Embryonic facial prominence (tissue), 1 donor: ENCODE measurements at regions not wholly inside any gene's neighbourhood (a gene's known extent, or its start where the extent isn't known, plus 50 kb on each side); places are given as distances from the start of the nearest gene placed in this dataset.

Source experiments
- DNase-seq: peaks from one replicate; pipeline ENCODE4 v3.0.0-alpha.2; 2016; ENCODE audit errors: extremely low spot score

DNA sequence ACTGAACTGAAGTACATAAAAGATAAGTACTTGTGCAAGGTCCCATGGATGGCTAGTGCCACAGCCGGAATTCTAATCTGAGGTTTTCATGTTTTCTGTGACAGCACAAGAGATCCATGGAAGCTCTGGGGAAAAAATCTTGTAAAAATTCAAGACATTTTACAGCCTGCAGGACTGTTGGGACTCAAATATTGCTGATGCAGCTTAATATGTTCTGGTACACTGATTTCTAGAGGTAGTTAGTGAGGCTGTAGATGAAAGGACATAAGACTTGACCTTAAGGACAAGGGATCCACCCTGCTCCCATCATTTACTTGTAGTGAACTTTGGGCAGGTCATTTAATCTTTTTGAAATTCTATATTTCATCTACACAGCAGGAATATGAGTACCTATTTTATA is 390.4 kb downstream of the TLE4 start:
- no peak for DNase-seq

- DNase-seq, result no peak
Observed at GRCh38 chr9:79955300-79955699, 383.5 kb downstream of the TLE4 start.

- no peak for DNase-seq
Observed at GRCh38 chr9:79953908-79954307, 382.1 kb downstream of the TLE4 start.

- no peak for DNase-seq
Observed at GRCh38 chr9:79952401-79952800, 380.6 kb downstream of the TLE4 start.

DNA sequence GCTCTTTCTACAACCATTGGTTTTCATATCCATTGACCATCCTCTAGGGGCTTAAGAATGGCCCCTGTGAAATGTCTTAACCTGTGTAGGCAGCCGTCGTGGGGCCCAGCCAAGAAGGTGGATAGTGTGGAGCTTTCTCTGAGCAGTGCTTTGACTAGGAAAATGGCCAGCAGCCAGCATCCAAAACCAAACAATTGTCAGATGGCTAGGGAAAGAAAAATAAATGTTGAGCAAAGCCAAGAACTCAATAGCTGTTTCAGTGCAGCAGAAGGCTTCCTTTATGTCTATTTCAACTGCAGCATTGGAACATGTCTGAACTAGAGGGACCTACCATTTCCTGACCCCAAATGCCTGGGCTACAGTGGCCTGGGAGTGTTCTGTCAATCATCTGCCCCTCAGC is 374.9 kb downstream of the TLE4 start:
- no peak for DNase-seq

GRCh38 chr9:79945495-79945894 is 373.7 kb downstream of the TLE4 start:
- no peak for DNase-seq

GRCh38 chr9:79945016-79945415 is 373.3 kb downstream of the TLE4 start:
- DNase-seq, result no peak

DNA sequence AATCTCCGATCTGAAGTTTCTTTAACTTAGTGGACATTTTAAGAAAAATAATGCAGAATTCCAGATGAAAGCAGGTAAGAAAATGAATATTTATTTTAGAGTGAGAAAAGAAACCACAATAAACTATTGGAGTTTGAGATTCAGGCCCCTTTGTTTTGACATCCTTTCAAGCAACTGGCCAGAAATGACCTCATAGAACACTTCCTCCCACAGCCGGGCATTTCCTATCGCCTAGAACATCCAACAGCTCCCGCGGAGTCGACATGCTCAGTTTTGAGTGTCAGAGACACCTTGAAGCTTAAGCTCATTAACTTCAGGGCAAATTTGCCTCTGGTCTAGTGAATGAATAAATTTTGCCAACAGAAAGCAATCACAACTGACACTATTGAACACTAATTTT is 369.2 kb downstream of the TLE4 start:
- DNase-seq, result no peak

DNA sequence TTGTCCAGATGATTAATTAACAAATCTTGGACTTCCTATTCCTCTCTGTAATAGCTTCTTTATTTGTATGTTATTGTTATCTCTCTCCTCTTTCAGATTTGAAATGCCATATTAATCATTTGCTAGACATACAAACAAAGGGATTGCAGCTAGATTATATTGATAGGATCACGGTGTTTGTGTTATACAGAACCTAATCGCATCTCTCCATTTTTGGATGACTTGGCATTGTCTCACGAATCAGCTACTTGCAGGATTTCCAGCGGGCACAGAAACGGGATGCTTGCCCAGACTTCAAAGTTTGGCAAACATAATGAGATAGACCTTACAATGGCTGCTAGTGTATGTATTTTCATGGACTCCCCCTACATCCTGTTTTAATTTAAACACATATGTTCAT is 368.1 kb downstream of the TLE4 start:
- DNase-seq, result no peak

- DNase-seq, result no peak
Observed at GRCh38 chr9:79936336-79936735, 364.6 kb downstream of the TLE4 start.

DNA sequence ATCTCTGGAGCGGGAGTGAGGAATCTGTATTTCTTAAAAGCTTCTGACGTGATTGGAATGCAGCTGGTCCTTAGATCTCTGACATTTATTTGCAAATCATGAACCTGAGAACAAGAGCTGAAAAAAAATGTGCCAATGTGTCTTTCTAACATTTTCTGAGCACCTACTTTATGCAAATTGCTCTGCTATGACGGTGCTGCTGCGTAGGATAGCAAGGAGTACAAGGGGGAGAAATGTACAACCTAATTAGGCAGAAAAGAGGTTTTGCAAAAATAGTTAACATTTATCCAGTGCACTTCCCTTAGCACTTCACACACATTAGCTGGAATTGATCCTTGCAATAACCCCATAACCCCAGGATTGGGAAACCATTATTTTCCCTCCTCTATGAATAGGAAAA is 357.5 kb downstream of the TLE4 start:
- DNase-seq, result no peak

DNA sequence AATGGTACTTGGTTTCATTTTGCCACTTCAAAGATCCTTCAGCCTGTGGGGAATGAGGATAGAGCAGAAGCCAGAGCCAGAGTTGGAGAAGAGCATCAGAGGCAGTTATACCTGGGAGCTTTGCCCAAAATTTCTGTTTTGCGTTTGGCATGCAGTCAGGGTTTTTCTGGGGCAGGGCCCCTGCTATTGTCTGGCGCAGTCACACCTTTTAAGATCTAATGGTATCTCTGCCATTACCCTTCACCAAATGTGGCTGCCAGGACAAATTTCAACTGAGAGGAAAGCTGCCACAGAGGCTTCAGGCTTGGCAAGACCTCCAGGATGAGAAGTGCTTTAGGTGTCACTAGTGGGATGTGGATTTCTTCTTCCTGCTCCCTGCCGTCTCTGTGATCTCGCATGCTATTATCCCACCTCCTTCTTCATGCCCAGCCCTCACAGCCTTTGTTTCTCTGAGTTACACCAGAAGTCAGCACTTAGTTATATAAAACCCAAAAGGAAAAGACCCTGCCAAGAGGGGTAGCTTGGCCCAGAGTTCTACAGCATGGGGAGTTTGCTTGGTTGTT is 357.0 kb downstream of the TLE4 start:
- no peak for DNase-seq

DNA sequence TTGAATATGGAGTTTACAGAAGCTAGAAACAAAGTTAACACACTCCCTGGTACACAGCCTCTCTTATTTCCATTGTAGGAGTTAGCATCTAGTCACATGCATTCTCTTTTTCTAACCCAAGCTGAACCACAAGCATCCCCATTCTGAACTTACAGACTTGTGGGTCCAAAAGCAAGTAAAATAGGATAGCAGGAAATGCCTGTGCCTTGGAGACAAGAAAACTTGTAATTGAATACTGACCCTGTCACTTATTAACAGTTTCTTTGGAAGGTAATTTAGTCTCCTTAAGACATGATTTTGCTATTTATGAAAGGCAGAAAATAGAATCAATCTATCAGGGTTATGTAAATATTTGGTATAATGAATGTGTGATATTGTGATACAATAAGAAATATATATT is 353.6 kb downstream of the TLE4 start:
- DNase-seq, result no peak

GRCh38 chr9:79924836-79925235 is 353.1 kb downstream of the TLE4 start:
- no peak for DNase-seq

GRCh38 chr9:79917421-79917820 is 345.7 kb downstream of the TLE4 start:
- DNase-seq, result no peak

GRCh38 chr9:79913867-79914266 is 342.1 kb downstream of the TLE4 start:
- DNase-seq, result no peak

DNA sequence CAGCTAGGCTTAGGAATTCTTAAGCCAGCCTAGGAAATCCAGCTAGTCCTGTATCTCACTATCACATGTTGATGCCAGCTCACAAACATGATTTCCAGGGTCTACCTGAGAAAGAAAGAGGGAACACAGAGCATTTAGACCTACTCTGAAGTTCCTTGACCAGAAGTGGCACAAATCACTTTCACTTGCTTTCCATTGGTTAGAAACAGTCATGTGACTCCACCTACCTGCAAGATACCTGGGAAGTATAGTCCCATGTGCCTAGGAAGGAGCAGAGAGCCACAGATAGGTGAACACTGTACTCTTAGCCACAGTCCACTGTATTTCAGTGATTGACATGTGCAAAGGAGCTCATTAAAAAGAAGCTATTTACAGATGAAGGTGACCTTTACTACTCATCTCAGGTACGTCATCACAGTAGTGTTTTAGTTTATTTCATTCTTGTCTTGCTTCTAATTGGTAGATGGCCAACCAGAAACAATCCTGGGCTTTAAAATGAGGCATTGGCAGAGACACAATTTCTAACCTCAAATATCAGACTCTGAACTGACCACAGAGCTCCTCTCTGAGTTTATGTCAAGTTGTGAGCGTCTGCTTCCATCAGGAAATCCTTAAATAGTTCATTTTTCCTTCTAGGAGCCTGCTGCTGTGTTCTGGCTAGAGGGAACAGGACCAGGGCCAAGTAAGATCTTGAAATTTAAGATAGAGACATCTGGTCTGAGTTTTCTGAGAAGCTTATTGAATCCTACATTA is 340.7 kb downstream of the TLE4 start:
- peak; percentile 32 for DNase-seq

DNA sequence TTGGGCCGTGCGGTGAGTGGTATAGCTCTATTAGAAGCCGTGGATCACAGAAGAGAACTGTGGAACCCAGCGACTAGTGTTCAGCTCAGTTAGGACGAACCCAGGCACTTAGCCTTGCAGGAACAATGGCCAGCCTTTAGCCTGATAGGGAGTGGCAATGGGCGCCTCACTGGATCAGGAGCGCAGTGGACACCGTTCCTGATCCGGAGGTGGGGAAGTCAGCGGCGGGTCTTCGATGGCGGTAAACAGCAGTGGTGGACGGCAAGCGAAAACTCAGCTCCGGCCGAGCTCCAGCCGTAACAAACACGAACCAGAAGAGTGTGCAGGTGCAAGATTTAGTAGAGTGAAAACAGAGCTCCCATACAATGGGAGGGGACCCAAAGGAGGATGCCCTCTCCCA is 340.0 kb downstream of the TLE4 start:
- DNase-seq, result no peak

GRCh38 chr9:79902825-79903600 is 331.2 kb downstream of the TLE4 start:
- DNase-seq, result peak; percentile 36

GRCh38 chr9:79900754-79901153 is 329.0 kb downstream of the TLE4 start:
- no peak for DNase-seq

- no peak for DNase-seq
Observed at GRCh38 chr9:79896390-79896980, 324.7 kb downstream of the TLE4 start.

- no peak for DNase-seq
Observed at GRCh38 chr9:79895232-79895631, 323.5 kb downstream of the TLE4 start.

DNA sequence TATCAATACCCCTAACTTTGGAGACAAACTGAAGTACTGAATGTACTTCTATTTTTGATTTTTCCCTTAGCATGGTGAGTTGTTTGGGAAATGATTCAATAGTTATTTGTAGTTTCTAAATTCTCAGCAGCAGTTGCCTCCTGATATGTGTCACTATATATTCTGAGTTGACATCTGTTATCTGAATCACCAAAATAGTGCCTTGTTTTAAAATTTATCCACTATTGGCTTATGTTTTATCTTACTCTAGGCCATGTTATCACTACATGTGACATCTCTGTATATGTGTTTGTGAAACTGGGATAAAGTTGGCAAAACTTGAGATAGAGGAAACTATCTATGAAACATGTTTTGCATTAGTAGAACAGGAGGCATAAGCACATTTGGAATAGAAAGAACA is 317.6 kb downstream of the TLE4 start:
- DNase-seq, result no peak
